OCI-LY1 (cell line): ENCODE measurements at regions not wholly inside any gene's neighbourhood (a gene's known extent, or its start where the extent isn't known, plus 50 kb on each side); places are given as distances from the start of the nearest gene placed in this dataset.

ENCODE experiments used
- EZH2 ChIP-seq: fragments of 200-600 bp; sonication (generic), shearing (Covaris generic); IDR thresholded peaks from 2 replicates; pipeline ENCODE4 v1.8.0; 2017; ENCODE audit warnings: borderline replicate concordance, mixed run types, mild to moderate bottlenecking, antibody characterized with exemption, low read length, moderate library complexity, mixed read lengths
- TF ChIP-seq, protein P1 (sequence below): fragments of 200-600 bp; sonication (generic), shearing (Covaris generic); IDR thresholded peaks from 2 replicates; pipeline ENCODE4 v1.5.1; 2017; ENCODE audit warnings: mild to moderate bottlenecking, antibody characterized with exemption, low read length, moderate library complexity, mixed read lengths

DNA sequence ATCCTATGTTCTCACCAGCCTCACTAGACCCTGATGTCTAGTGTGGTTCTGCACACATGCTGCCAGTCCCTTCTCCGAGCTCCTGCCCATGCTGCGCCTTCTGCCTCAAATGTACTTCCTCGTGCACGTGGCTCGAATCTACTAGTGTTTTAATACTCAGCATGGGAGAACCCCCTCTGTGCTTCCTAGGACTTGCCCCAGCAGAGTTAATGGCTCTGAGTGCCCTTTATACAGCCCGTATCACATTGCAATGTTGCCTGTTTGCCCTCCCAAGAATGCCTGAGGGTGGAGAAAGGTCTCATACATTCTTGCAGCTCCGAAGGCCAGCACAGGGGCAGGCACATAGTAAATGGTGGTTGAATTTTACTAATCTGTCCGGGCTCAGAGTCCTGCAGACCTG, 190.8 kb upstream of the NLRP1 start:
- TF ChIP-seq, protein P1, sequence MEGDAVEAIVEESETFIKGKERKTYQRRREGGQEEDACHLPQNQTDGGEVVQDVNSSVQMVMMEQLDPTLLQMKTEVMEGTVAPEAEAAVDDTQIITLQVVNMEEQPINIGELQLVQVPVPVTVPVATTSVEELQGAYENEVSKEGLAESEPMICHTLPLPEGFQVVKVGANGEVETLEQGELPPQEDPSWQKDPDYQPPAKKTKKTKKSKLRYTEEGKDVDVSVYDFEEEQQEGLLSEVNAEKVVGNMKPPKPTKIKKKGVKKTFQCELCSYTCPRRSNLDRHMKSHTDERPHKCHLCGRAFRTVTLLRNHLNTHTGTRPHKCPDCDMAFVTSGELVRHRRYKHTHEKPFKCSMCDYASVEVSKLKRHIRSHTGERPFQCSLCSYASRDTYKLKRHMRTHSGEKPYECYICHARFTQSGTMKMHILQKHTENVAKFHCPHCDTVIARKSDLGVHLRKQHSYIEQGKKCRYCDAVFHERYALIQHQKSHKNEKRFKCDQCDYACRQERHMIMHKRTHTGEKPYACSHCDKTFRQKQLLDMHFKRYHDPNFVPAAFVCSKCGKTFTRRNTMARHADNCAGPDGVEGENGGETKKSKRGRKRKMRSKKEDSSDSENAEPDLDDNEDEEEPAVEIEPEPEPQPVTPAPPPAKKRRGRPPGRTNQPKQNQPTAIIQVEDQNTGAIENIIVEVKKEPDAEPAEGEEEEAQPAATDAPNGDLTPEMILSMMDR, result no peak
- no peak for TF ChIP-seq EZH2
